ENCODE measurements at regions not wholly inside any gene's neighbourhood (a gene's known extent, or its start where the extent isn't known, plus 50 kb on each side); places are given as distances from the start of the nearest gene placed in this dataset.
"Not testable (repeated sequence)": the region's sequence is repeated elsewhere in the genome, so short reads cannot be mapped to it uniquely, and the experiment has no call there.

- DNase-seq (ENCODE audit: low read depth): no peak
Observed at GRCh38 chr12:131418884-131419283, 292.0 kb upstream of the SFSWAP start.

DNA sequence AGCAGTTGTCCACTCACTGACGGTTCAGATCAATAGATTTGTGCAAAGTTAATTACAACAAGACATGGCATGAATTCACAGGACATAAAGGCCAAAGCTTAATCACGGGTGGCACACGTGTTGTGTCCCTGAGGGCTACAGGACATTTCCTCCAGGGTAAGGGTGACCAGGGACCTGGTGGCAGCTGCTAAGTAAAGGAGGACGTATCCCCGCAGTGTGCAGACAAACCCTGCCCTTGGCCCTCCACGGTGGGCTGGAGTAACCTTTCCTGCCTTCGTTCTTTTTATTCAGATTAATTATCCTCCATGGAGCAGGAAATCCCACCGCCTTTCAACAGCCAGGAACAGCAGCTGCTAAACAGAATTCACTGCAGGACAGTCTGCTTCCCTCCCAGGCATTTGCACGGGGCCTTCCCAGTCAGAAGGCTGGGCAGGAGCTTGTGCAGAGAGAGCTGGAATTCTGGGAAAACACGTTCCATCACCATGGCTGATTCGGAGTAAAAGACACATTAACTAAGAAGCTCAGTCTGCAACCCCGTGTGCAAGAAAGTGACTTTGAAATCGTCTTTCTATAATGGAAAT is 289.9 kb upstream of the SFSWAP start:
- DNase-seq (ENCODE audit: low read depth): no peak

DNA sequence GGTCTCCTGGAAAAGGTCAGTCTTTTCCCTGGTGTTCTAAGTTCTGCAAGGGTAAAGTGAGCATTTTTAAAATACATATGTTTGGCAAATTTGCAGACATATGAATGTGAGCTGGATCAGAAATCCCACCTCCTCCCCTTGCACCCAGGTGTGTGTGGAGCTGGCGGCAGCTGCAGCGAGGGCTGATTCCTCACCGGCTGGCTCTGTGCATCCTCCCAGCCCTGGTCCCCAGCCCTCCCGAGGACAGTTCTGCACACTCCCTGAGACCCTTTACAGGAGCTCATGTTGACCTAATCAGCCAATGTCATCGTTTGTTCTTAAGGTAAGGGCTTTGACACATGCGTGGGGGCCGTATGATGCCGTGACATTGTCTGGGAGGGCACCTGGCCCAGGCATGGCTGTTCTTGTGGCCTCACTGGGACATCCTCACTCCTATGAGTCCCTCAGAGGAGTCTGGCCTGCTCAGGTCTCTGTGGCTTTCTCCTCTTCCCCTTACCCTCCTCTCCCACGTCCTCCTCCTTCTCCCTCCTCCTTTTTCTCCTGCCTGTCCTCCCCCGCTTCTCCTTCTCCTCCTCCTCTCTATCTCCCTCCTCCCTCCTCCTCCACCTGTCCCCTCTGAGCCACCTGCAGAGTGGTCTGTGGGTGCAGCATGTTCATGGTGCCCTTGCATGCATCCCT is 289.2 kb upstream of the SFSWAP start:
- no peak for DNase-seq (ENCODE audit: low read depth)

GRCh38 chr12:131422187-131422520 is 288.7 kb upstream of the SFSWAP start:
- DNase-seq (ENCODE audit: low read depth): no peak

- DNase-seq (ENCODE audit: low read depth): no peak
Observed at GRCh38 chr12:131422744-131423143, 288.1 kb upstream of the SFSWAP start.

GRCh38 chr12:131424270-131424669 is 286.6 kb upstream of the SFSWAP start:
- no peak for DNase-seq (ENCODE audit: low read depth)

DNA sequence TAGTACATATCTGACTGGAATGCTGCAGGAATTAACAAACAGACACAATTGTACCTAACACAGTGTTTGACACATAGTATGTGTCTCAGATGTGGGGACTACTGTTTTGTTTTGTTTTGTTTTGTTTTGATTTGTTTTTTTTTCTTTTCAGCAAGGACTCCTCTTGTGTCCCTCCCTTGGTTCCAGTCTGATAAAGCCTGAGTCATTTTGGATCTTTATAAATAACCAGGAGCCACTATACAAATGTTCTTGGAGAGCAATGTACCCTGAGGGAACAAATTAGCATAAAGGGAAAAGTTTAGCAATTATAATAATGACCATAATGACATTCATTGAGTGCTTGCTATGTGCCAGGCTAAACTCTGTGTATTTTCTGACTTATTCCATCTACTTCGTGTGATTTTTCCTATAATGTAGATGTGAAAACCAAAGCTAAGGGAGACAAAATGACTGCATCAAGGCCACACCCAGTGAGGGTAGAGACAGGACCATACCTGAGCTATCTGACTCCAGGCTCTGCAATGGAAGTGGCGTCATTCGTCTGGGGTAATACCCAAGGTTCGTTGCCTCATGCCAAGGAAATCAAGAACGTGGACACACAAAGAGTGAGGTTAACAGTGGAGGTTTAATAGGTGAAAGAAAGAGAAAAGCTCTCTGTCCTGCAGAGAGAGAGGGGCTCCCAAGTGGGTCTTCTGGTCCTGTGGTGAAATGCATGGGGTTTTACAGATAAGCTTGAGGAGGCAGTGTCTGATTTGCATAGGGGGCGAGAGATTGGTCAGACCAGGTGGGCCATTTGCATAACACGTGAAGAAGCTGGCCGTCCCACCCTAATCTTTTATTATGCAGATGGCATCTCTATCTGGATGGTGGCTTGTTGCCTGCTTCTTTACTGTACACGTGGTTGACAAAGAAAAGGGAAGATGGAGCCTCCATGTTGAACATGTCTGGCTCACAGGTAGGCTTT is 285.5 kb upstream of the SFSWAP start:
- DNase-seq (ENCODE audit: low read depth): no peak

- no peak for DNase-seq (ENCODE audit: low read depth)
Observed at GRCh38 chr12:131428091-131428685, 282.7 kb upstream of the SFSWAP start.

DNA sequence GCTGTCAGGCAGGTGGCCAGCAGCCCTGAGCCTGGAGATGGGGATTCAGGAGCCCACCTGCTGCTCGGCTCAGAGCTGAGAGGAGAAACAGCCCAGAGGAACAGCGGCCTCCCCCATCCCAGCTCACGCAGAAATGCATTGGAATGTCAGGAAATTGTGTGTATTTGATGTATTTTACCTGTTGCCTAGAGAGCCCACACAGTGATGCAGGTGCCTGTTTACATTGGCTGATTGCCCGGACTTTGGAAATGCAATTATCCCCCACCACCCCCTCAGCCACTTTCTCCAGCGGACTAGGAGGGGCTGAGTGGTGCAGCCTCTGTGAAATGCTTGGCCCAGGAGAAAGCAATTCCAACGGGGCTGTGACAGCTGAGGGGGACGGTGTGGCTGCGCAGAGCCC is 281.7 kb upstream of the SFSWAP start:
- DNase-seq (ENCODE audit: low read depth): not testable (repeated sequence)

DNA sequence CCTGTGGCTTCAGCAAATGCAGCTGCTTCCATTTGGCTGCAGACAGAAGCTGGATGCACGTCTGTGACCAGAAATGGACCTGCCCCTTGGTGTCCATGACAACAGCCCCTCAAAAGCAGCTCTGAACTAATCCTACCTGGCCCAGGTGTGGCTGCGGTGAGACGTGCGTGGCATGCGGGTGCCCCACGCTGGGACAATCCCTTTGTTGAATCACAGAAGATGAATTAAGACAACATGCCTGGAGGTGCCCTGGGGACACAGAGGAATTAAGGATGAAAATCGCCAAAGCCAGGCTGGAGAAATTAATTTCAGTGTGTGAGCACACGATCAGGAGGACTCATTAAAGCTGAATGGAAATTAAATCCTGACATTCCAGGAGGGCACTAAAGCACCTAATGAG is 281.2 kb upstream of the SFSWAP start:
- not testable (repeated sequence) for DNase-seq (ENCODE audit: low read depth)

- no peak for DNase-seq (ENCODE audit: low read depth)
Observed at GRCh38 chr12:131430158-131430742, 280.6 kb upstream of the SFSWAP start.

DNA sequence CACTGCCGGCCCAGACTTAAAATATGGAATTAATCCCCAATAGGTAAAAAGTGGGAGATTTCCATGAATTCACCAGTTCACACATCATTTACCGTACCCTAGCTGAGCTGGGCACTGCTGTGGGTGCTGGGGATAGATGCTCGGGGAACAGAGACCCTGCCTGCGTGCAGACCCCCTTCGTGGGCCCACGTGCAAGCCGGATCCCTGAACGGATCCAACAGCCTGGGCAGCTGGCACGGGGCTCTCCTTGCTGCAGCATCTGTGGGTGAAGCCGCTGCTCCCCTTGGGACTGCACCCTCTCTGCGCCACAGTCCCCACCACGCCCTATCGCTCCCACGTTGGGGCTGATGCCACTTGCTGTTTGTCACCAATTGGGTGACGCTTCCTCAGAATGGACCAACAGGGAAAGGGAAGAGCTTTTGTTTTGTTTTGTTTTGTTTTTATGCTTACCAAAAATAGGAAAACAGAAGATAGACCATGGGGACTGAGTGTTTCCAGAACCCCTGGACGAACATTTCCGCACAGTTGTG is 279.7 kb upstream of the SFSWAP start:
- not testable (repeated sequence) for DNase-seq (ENCODE audit: low read depth)

GRCh38 chr12:131432532-131433260 is 278.2 kb upstream of the SFSWAP start:
- DNase-seq (ENCODE audit: low read depth): no peak

GRCh38 chr12:131434208-131435125 is 276.4 kb upstream of the SFSWAP start:
- no peak for DNase-seq (ENCODE audit: low read depth)

- no peak for DNase-seq (ENCODE audit: low read depth)
Observed at GRCh38 chr12:131436922-131437705, 273.8 kb upstream of the SFSWAP start.

GRCh38 chr12:131437706-131438492 is 273.0 kb upstream of the SFSWAP start:
- DNase-seq (ENCODE audit: low read depth): no peak

DNA sequence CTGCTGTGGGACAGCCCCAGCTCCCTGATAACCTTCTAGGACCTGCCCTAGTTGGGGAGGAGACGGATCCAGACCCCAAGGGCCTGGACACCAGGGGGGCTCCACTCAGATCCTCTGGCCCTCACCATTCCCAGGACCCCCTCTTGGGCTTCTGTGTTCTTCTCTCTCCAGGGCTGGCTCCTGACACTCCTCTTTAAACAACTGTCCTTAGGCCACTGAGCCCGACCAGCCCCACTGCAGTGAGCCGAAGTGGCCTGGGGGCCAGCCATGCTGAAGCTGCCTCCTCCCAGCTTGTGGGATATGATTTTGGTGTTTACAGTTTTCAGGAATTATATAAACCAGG is 272.4 kb upstream of the SFSWAP start:
- DNase-seq (ENCODE audit: low read depth): not testable (repeated sequence)

- no peak for DNase-seq (ENCODE audit: low read depth)
Observed at GRCh38 chr12:131438881-131439280, 272.0 kb upstream of the SFSWAP start.

DNA sequence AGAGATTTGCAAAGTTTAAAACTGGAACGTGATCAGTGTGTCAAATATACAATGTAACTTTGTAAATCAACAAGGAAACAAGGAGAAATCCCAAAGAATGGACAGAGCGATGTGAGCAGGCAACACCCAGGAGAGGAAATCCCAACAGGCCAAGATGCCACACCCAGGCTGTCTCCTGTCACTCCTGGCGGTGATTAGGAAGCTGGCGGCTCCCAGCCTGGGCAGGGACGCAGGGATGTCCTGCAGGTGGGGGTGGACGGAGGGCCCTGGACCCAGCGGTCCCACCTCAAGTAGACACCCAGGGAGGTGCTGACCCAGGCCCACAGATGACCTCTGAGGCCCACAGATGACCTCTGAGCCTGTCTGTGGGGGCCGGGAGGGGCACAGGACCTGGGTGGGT is 271.1 kb upstream of the SFSWAP start:
- DNase-seq (ENCODE audit: low read depth): not testable (repeated sequence)

All from stimulated activated CD8-positive, alpha-beta memory T cell treated with anti-CD3 and anti-CD28 coated beads, Interleukin-12 subunit alpha, Interleukin-12 subunit beta, amount 100 ng/mL, for 4 hours (primary cell).